Fibroblast of skin of right biceps (primary cell): ENCODE measurements at regions not wholly inside any gene's neighbourhood (a gene's known extent, or its start where the extent isn't known, plus 50 kb on each side); places are given as distances from the start of the nearest gene placed in this dataset.

Experiments
- DNase-seq: peaks from one replicate; pipeline ENCODE4 v3.0.0-alpha.2; 2013

- DNase-seq, result no peak
Observed at GRCh38 chr9:20291201-20291600, 331.1 kb downstream of the MLLT3 start.

- DNase-seq, result no peak
Observed at GRCh38 chr9:20290257-20290656, 332.0 kb downstream of the MLLT3 start.

GRCh38 chr9:20289423-20290010 lies 332.8 kb downstream of the MLLT3 start:
- no peak for DNase-seq

GRCh38 chr9:20286969-20287368 lies 335.3 kb downstream of the MLLT3 start:
- DNase-seq, result no peak

- DNase-seq, result no peak
Observed at GRCh38 chr9:20286154-20286700, 336.1 kb downstream of the MLLT3 start.

GRCh38 chr9:20284601-20285289 lies 337.6 kb downstream of the MLLT3 start:
- DNase-seq, result no peak

GRCh38 chr9:20280330-20280729 lies 342.0 kb downstream of the MLLT3 start:
- DNase-seq, result no peak

GRCh38 chr9:20276762-20277161 lies 345.5 kb downstream of the MLLT3 start:
- DNase-seq, result no peak

- DNase-seq, result no peak
Observed at GRCh38 chr9:20271723-20272122, 350.6 kb downstream of the MLLT3 start.

- peak; percentile 60 for DNase-seq
Observed at GRCh38 chr9:20271096-20271495, 351.2 kb downstream of the MLLT3 start.

- peak; percentile 36 for DNase-seq
Observed at GRCh38 chr9:20270161-20270560, 352.1 kb downstream of the MLLT3 start.

- no peak for DNase-seq
Observed at GRCh38 chr9:20269620-20270019, 352.7 kb downstream of the MLLT3 start.

GRCh38 chr9:20264896-20265295 lies 357.4 kb downstream of the MLLT3 start:
- DNase-seq, result no peak

GRCh38 chr9:20262611-20263010 lies 359.7 kb downstream of the MLLT3 start:
- DNase-seq, result no peak

- DNase-seq, result no peak
Observed at GRCh38 chr9:20256284-20256948, 365.9 kb downstream of the MLLT3 start.

GRCh38 chr9:20255052-20255451 lies 367.2 kb downstream of the MLLT3 start:
- DNase-seq, result peak; percentile 10

GRCh38 chr9:20253635-20254034 lies 368.7 kb downstream of the MLLT3 start:
- peak; percentile 61 for DNase-seq

- DNase-seq, result no peak
Observed at GRCh38 chr9:20252778-20253177, 369.5 kb downstream of the MLLT3 start.

- no peak for DNase-seq
Observed at GRCh38 chr9:20250791-20251190, 371.5 kb downstream of the MLLT3 start.

GRCh38 chr9:20244271-20244670 lies 378.0 kb downstream of the MLLT3 start:
- no peak for DNase-seq

GRCh38 chr9:20243841-20244240 lies 378.5 kb downstream of the MLLT3 start:
- DNase-seq, result no peak

GRCh38 chr9:20242510-20243189 lies 379.6 kb downstream of the MLLT3 start:
- no peak for DNase-seq

- DNase-seq, result no peak
Observed at GRCh38 chr9:20240498-20240897, 381.8 kb downstream of the MLLT3 start.
